Astrocyte (in vitro differentiated cells and primary cell): ENCODE measurements at regions not wholly inside any gene's neighbourhood (a gene's known extent, or its start where the extent isn't known, plus 50 kb on each side); places are given as distances from the start of the nearest gene placed in this dataset.
A peak's percentile ranks its signal among the peaks of the same experiment; 100 is the strongest.

Source experiments
- DNase-seq: peaks from one replicate; pipeline ENCODE4 v3.0.0-alpha.2; 2010; ENCODE audit warnings: low read depth
- FAIRE-seq: peaks from 2 replicates; lab custom pipeline; 2011; peaks lifted over from hg19 to GRCh38; lab: Jason Lieb, UNC
- H2AFZ ChIP-seq: 2 replicates; pipeline ENCODE4 v1.6.0; 2012; ENCODE audit warnings: low read depth, low read length, inconsistent platforms
- H3K27ac ChIP-seq: 2 replicates; pipeline ENCODE4 v1.5.1; 2011; ENCODE audit warnings: low read depth, low read length, inconsistent platforms
- H3K27me3 ChIP-seq: 2 replicates; pipeline ENCODE4 v1.6.0; 2011; ENCODE audit warnings: low read length, inconsistent platforms; ENCODE audit not compliant: insufficient read depth
- H3K36me3 ChIP-seq: 2 replicates; pipeline ENCODE4 v1.5.1; 2011; ENCODE audit warnings: low read length, inconsistent platforms; ENCODE audit not compliant: insufficient read depth
- H3K4me1 ChIP-seq: 2 replicates; pipeline ENCODE4 v1.5.1; 2011; ENCODE audit warnings: low read length, inconsistent platforms; ENCODE audit not compliant: insufficient read depth
- H3K4me2 ChIP-seq: 2 replicates; pipeline ENCODE4 v1.6.0; 2012; ENCODE audit warnings: low read length, inconsistent platforms
- H3K4me3 ChIP-seq: 2 replicates; pipeline ENCODE4 v1.5.1; 2011; ENCODE audit warnings: low read depth, mild to moderate bottlenecking, low read length, inconsistent platforms; ENCODE audit not compliant: insufficient read depth
- H3K79me2 ChIP-seq: 2 replicates; pipeline ENCODE4 v1.6.0; 2012; ENCODE audit warnings: mild to moderate bottlenecking, low read length, inconsistent platforms; ENCODE audit not compliant: insufficient read depth
- H3K9ac ChIP-seq: 2 replicates; pipeline ENCODE4 v1.6.0; 2012; ENCODE audit warnings: mild to moderate bottlenecking, low read length, inconsistent platforms
- H3K9me3 ChIP-seq: 2 replicates; pipeline ENCODE4 v1.5.1; 2012; ENCODE audit warnings: low read depth, mild to moderate bottlenecking, low read length, inconsistent platforms; ENCODE audit not compliant: insufficient read depth
- H4K20me1 ChIP-seq: 2 replicates; pipeline ENCODE4 v1.6.0; 2012; ENCODE audit warnings: low read length, inconsistent platforms; ENCODE audit not compliant: insufficient read depth
- H3K27ac Mint-ChIP-seq: one replicate; pipeline ENCODE4 v1.8.0; 2021; ENCODE audit warnings: mild to moderate bottlenecking, mixed read lengths; ENCODE audit not compliant: unreplicated experiment
- H3K27me3 Mint-ChIP-seq: one replicate; pipeline ENCODE4 v1.8.0; 2021; ENCODE audit warnings: low read depth, mixed read lengths; ENCODE audit not compliant: unreplicated experiment
- H3K36me3 Mint-ChIP-seq: one replicate; pipeline ENCODE4 v1.8.0; 2021; ENCODE audit warnings: low read depth, mixed read lengths; ENCODE audit not compliant: unreplicated experiment
- H3K4me1 Mint-ChIP-seq: one replicate; pipeline ENCODE4 v1.8.0; 2021; ENCODE audit warnings: low read depth, mixed read lengths; ENCODE audit not compliant: unreplicated experiment
- H3K4me3 Mint-ChIP-seq: one replicate; pipeline ENCODE4 v1.8.0; 2021; ENCODE audit warnings: mild to moderate bottlenecking, moderate library complexity, mixed read lengths; ENCODE audit not compliant: unreplicated experiment
- H3K9me3 Mint-ChIP-seq: one replicate; pipeline ENCODE4 v1.8.0; 2021; ENCODE audit warnings: mild to moderate bottlenecking, mixed read lengths; ENCODE audit not compliant: unreplicated experiment
- EZH2 ChIP-seq: IDR thresholded peaks from 2 replicates; pipeline ENCODE4 v1.6.1; 2012; ENCODE audit warnings: mild to moderate bottlenecking, low read length, inconsistent platforms; ENCODE audit not compliant: insufficient read depth
- TF ChIP-seq, protein P1 (sequence below): IDR thresholded peaks from 2 replicates; pipeline ENCODE4 v1.5.1; 2011; ENCODE audit warnings: low read depth, mild to moderate bottlenecking, inconsistent platforms, low read length, moderate library complexity; ENCODE audit not compliant: insufficient read depth

DNA sequence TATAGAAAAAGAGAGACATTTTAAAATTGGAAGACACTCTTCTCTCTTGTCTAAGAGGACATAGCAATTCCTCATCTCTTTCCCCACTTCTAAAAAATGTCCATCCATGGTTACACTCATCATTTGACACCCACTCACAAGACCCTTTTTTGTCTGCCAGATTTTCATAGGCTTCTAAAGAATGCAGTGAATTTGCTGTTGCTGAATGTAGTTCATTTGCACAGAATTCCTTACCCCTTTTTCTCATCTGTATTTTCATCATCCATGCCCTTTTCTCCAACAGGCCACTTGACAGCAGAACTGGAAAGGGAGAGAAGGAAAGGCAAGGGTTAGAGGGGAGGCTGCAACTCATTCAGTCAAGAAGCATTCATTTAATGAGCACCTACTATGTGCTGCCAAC, 128.0 kb downstream of the NUAK1 start:
- DNase-seq (peak; percentile 72), FAIRE-seq (no peak)
- Histone ChIP-seq H3K27me3 (no peaks in the 10 kb centered on the region), H3K9ac (no peak overlapping the region), H3K79me2 (no peaks in the 10 kb centered on the region), H3K4me3 (no peak overlapping the region), H3K36me3 (no peaks in the 10 kb centered on the region), H4K20me1 (no peaks in the 10 kb centered on the region), H3K27ac (no peak overlapping the region), H3K9me3 (no peaks in the 10 kb centered on the region), H3K4me1 (no peaks in the 10 kb centered on the region), H3K4me2 (no peak overlapping the region), H2AFZ (no peak overlapping the region)
- Mint-ChIP-seq H3K27ac (peak overlapping the region; percentile 74), H3K4me3 (no peak overlapping the region), H3K27me3 (no peaks in the 10 kb centered on the region), H3K9me3 (no peaks in the 10 kb centered on the region), H3K36me3 (peaks cover 2% of the 10 kb centered on the region), H3K4me1 (peaks cover 33% of the 10 kb centered on the region)
- TF ChIP-seq EZH2, result no peak
- TF ChIP-seq, protein P1, sequence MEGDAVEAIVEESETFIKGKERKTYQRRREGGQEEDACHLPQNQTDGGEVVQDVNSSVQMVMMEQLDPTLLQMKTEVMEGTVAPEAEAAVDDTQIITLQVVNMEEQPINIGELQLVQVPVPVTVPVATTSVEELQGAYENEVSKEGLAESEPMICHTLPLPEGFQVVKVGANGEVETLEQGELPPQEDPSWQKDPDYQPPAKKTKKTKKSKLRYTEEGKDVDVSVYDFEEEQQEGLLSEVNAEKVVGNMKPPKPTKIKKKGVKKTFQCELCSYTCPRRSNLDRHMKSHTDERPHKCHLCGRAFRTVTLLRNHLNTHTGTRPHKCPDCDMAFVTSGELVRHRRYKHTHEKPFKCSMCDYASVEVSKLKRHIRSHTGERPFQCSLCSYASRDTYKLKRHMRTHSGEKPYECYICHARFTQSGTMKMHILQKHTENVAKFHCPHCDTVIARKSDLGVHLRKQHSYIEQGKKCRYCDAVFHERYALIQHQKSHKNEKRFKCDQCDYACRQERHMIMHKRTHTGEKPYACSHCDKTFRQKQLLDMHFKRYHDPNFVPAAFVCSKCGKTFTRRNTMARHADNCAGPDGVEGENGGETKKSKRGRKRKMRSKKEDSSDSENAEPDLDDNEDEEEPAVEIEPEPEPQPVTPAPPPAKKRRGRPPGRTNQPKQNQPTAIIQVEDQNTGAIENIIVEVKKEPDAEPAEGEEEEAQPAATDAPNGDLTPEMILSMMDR, result no peak
